Spleen (tissue), 11 donors: ENCODE measurements at regions not wholly inside any gene's neighbourhood (a gene's known extent, or its start where the extent isn't known, plus 50 kb on each side); places are given as distances from the start of the nearest gene placed in this dataset.
"Not testable (repeated sequence)": the region's sequence is repeated elsewhere in the genome, so short reads cannot be mapped to it uniquely, and the experiment has no call there.

Experiments used
- DNase-seq: peaks from one replicate; pipeline ENCODE4 v3.0.0-alpha.2; 2020
- H3K27ac ChIP-seq, 8 donors: fragments of 200-600 bp; sonication (generic) in 7 of 8; 1 replicate in 4 of 8; 2 replicates in 4 of 8; pipeline versions ENCODE4 v1.5.0 to v1.8.0; 2016 to 2021; ENCODE audit warnings: inconsistent platforms in 4 of 8, mild to moderate bottlenecking in 4 of 8, moderate library complexity in 1 of 8
- H3K27me3 ChIP-seq, 7 donors: fragments of 200-600 bp; sonication (generic) in 6 of 7; replicated peaks in 1 of 7; 1 replicate in 4 of 7; 2 replicates in 3 of 7; pipeline versions ENCODE4 v1.5.0 to v1.8.0; 2016 to 2021; ENCODE audit warnings: inconsistent platforms in 3 of 7, mild to moderate bottlenecking in 1 of 7
- H3K36me3 ChIP-seq, 6 donors: fragments of 200-600 bp; sonication (generic) in 5 of 6; 1 replicate in 4 of 6; 2 replicates in 2 of 6; pipeline versions ENCODE4 v1.5.0 to v1.8.0; 2016 to 2021; ENCODE audit warnings: inconsistent platforms in 2 of 6
- H3K4me1 ChIP-seq, 6 donors: fragments of 200-600 bp; sonication (generic) in 5 of 6; 1 replicate in 3 of 6; 2 replicates in 3 of 6; pipeline versions ENCODE4 v1.5.0 to v1.8.0; 2016 to 2021; ENCODE audit warnings: inconsistent platforms in 3 of 6
- H3K4me3 ChIP-seq, 8 donors: fragments of 200-600 bp; sonication (generic) in 7 of 8; 1 replicate in 4 of 8; 2 replicates in 4 of 8; pipeline versions ENCODE4 v1.5.0 to v1.8.0; 2016 to 2021; ENCODE audit warnings: inconsistent platforms in 4 of 8, mild to moderate bottlenecking in 4 of 8, moderate library complexity in 2 of 8
- H3K9me3 ChIP-seq, 8 donors: fragments of 200-600 bp; sonication (generic) in 7 of 8; 1 replicate in 4 of 8; 2 replicates in 4 of 8; pipeline versions ENCODE4 v1.5.0 to v1.8.0; 2016 to 2021; ENCODE audit warnings: inconsistent platforms in 4 of 8
- WGBS, 5 donors: extraction: QIAGEN DNeasy Blood & Tissue Kit in 3 of 5; methylation state at CpG; one replicate each; pipeline versions ENCODE4 v1.1.5 to v1.1.7; 2013 to 2018; 5-methylcytosine and 5-hydroxymethylcytosine counted together
- intact Hi-C: fragments of 100-400 bp; cut with DNase I; formaldehyde crosslinking; loops from one replicate; pipeline ENCODE4 v1.15.0; 2023; ENCODE audit warnings: low total_unique reads
- donor health status: healthy with polysubstance abuse.
- donor health status: DM: no; HTN: no; CAD: no; lungs with moderate emphysema.
- donor health status: DM: no; HTN: no; CAD: no.
- donor health status: Bipolar disorder and iron deficiency.
- donor health status: healthy.
- donor health status: DM: no; HTN: no; CAD: no.
- donor health status: DM: yes; HTN: yes; CAD: no.

DNA sequence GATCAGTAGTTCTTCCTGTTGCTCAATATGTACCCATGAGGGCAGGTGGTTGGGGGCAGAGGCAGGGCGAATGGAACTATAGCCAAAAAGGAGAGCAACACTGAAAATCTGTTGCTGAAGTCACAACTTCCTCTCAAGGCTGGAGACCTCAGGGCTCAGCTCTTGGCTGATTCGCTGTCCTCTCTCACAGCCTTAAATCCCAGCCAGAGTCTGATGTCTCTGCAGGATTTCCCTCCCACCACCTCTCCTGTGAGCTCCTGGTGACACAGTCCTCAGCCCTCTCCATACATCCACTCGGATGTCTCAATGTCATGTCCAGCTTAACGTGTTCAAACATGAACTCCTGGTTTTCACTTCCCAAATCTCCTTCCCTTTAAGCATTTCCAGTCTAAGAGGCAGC, 218.7 kb upstream of the FAM240B start:
- DNase-seq, H3K36me3 ChIP-seq, H3K27ac ChIP-seq, intact Hi-C loops, H3K4me1 ChIP-seq, H3K4me3 ChIP-seq, H3K27me3 ChIP-seq, H3K9me3 ChIP-seq: not testable (repeated sequence)
- 9 to 78% (median 38%) methylated on average over 1 of the region's 4 CpGs for WGBS, 5 donors

DNA sequence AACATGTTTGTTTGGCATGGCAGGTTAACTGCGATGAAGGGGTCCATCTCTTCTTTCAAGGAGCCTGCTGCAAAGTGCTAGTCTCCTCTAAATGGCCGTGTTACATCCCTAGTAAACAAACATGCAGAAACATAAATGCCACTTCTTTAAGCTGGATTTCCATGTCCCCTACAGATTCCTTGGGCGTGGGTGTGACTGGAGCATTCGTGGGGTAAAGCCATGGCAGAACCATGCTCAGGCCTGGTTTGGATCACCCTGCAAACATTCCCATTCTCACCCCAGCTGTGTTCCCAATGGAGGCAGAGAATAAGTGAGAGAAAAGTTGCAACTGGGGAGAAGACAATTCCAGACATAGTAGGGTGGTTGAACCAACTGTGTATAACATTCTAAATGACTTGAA, 208.0 kb upstream of the FAM240B start:
- not testable (repeated sequence) for H3K27ac ChIP-seq

DNA sequence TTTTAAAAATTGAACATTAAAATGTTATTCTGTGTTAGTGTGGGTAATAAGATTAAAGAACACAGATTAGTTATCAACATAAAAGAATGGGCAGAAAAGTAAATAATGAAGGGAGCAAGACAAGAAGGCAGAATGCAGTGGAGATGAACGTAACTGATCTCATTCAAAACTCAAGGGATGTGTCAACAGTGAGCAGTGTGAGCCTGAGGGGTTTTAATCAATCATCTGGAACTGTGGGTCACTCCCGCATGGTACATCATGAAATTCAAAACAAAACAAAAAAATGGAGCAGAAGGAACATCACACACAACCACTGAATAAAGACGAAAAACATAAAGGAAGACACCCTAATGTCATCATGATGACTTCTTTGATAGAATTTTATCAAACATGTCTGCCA, 206.6 kb upstream of the FAM240B start:
- WGBS, 5 donors: no CpG with 5 or more reads among the region's 3 CpGs

More for the DNA sequence above, 208.0 kb upstream of the FAM240B start:
- DNase-seq, H3K27me3 ChIP-seq, H3K4me1 ChIP-seq, H3K9me3 ChIP-seq, intact Hi-C loops, H3K36me3 ChIP-seq, H3K4me3 ChIP-seq: not testable (repeated sequence)
- 64 to 75% (median 69%) methylated on average over 2 of the region's 4 CpGs for WGBS, 5 donors

DNA sequence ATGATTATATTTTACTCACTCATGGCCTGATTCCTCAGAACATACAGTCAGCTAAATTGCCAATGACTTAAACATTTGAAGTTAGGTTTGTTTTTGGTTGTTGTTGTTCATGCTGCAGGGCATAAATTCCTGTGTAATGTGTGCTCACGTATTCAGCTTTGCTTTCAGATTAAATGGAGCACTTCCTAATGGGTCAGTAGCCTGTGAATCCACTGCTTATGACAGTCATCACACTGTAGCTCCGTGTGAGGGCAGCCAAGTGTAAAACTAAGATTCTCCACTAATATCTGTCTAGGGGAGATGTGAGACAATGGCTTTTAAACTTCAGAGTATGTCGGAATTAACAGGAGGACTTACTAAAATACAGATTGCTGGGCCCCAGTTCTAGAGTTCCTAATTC, 201.3 kb upstream of the FAM240B start:
- H3K27ac ChIP-seq, H3K4me1 ChIP-seq, H3K27me3 ChIP-seq, H3K4me3 ChIP-seq, DNase-seq, intact Hi-C loops, H3K9me3 ChIP-seq, H3K36me3 ChIP-seq: not testable (repeated sequence)
- WGBS, 5 donors: no CpG with 5 or more reads among the region's 3 CpGs

More for the DNA sequence above, 206.6 kb upstream of the FAM240B start:
- H3K9me3 ChIP-seq, intact Hi-C loops, H3K27me3 ChIP-seq, H3K36me3 ChIP-seq, DNase-seq, H3K27ac ChIP-seq, H3K4me3 ChIP-seq, H3K4me1 ChIP-seq: not testable (repeated sequence)

DNA sequence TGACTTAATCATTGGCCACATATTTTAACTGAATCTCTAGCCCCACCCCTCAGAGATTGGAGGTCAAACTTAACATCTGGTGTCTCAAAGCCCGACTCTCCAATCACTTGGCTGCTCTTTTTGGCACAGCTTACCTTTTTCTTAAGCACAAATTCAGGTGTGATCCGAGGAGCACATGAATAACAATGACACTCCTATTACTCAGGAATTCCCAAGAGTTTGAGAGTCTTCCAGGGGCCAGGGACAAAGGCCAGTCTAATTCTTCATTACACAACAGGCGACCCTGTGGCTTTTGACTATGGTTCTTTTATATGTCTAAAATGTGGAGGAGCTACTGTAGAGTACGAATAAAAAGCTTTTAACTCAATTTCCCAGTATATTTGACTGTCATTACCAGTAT, 190.7 kb upstream of the FAM240B start:
- WGBS, 5 donors: 40 to 82% (median 57%) methylated on average over 1 to 4 of the region's 4 CpGs

DNA sequence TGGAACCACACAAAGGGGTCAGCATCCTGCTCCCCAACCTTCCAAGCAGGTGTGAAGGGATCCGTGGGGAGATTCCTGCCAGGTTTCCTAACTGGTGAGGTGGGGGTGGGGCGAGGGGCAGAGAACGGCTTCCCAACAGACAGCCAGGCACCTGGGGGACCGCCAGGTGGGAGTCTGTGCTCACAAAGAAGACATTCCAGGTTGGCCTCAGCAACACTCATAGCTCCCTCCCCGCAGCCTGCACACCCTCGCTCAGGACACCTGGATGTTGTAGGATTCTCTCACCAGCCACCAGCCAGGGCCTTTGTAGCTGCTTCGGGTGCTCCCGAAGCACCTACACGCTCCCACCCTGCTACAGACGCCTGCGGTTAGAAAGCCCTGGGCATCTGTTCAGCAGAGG, 184.8 kb upstream of the FAM240B start:
- intact Hi-C loops, H3K4me3 ChIP-seq: not testable (repeated sequence)
- no CpG with 5 or more reads among the region's 11 CpGs for WGBS, 5 donors

More for the DNA sequence above, 190.7 kb upstream of the FAM240B start:
- H3K27me3 ChIP-seq, H3K36me3 ChIP-seq, DNase-seq, H3K4me3 ChIP-seq, intact Hi-C loops, H3K4me1 ChIP-seq, H3K9me3 ChIP-seq, H3K27ac ChIP-seq: not testable (repeated sequence)

DNA sequence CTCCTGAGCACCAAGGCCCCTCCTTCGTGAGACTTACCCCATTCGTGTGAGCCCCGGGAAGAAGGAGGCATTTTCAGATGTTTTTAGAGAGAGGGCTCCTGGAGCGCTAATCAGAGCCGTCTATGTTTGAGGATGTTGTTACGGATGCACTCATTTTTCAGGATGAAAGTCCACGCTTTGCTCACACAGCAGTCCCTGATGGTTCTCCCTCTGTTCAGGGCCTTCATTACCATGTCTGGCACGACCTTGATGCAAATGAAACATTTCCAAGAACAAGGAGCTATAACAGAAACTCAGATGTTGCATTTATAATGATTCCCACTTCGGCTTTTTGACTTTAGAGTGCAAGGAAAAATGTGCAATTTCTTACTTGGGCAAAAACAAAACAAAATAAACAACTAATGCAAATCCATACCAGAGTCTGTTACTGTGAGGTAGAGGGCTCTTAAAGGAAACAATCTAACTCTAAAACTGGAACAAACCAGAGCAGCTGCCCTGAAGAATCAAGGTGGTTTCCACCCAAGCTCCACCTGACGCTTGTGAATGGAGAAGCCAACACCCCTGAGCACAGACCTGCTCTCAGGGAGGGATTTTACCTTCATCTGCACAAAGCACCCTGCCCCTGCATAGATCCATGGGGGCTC, 181.7 kb upstream of the FAM240B start:
- DNase-seq, H3K4me3 ChIP-seq, H3K9me3 ChIP-seq, H3K36me3 ChIP-seq, H3K4me1 ChIP-seq, H3K27ac ChIP-seq, intact Hi-C loops, H3K27me3 ChIP-seq: not testable (repeated sequence)
- no CpG with 5 or more reads among the region's 10 CpGs for WGBS, 5 donors

More for the DNA sequence above, 184.8 kb upstream of the FAM240B start:
- not testable (repeated sequence) for H3K27ac ChIP-seq, H3K4me1 ChIP-seq, DNase-seq, H3K27me3 ChIP-seq, H3K36me3 ChIP-seq, H3K9me3 ChIP-seq

DNA sequence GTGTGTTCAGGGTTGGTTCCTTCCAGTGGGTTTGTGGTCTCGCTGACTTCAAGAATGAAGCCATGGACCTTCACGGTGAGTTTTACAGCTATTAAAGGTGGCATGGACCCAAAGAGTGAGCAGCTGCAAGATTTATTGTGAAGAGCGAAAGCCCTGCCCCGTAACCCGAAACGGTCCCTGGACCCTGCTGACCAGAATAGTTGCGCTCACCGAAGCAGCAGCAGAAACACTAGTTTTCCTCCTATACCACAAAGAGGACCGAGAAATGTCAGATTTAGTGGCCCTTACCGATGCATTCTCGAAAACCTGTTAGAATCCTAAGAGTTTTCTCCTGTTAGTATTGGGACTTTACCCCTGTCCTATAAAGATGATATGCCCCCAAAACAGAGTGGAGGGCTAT, 176.5 kb upstream of the FAM240B start:
- H3K27ac ChIP-seq, DNase-seq, H3K27me3 ChIP-seq, H3K36me3 ChIP-seq, H3K9me3 ChIP-seq, H3K4me3 ChIP-seq, intact Hi-C loops, H3K4me1 ChIP-seq: not testable (repeated sequence)
- 83 to 100% (median 89%) methylated on average over 2 to 9 of the region's 11 CpGs; no CpG with 5 or more reads in 2 of the 5 donors for WGBS, 5 donors

DNA sequence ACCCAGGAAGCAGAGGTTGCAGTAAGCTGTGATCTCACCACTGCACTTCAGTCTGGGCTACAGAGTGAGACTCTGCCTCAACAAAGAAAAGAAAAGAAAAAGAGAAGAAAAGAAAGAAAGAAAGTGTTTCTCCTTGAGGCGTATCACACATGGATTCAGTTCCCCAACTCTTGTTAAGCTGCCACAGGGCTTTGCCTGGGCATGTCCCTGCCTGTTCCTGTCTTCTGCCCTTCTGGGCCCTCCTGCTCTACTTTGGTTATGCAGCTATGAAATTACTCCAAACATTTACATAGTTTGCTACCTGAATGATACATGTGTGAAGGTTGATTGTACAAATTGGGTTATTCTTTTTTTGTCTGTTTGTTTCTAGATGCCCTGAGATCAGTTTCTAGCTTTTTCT, 175.3 kb upstream of the FAM240B start:
- H3K27me3 ChIP-seq, H3K36me3 ChIP-seq, H3K9me3 ChIP-seq, H3K4me1 ChIP-seq, H3K27ac ChIP-seq, DNase-seq, intact Hi-C loops, H3K4me3 ChIP-seq: not testable (repeated sequence)
- no CpG with 5 or more reads among the region's 1 CpG for WGBS, 5 donors

DNA sequence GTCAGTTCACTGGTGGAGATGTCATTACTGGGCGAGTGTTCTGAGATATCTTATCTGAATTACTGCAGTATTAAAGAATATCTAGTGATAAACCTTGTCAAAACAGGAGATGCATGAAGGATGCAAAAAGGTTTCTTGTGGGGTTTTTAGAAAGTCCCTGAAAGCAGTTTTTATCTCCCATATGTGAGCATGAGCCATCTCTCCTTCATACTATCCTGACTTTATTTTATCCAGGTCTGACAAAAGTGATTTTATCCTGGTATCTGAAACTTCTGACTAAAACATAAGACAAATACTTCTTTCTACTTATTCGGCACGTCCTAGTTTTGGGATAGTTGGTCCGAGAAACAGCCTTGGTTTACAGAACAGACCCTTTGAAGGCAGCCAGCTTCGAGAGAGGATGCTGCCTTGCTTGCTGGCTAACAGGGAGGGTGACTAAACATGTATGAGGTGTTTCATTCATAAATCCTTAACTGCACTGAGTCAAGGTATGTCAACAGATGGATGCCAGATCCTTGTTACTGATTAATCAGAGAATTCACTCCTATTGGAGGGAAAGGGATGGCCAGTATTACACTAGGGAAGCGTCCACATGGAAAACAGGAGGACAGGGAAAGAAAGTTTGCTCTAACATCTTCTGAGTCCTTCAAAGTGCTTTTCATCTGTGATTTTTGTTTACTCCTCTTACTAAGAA, 172.8 kb upstream of the FAM240B start:
- H3K27ac ChIP-seq, H3K4me1 ChIP-seq, H3K36me3 ChIP-seq, H3K4me3 ChIP-seq, DNase-seq, H3K27me3 ChIP-seq, H3K9me3 ChIP-seq, intact Hi-C loops: not testable (repeated sequence)
- 80 to 86% methylated on average over 2 to 4 of the region's 6 CpGs; no CpG with 5 or more reads in 3 of the 5 donors for WGBS, 5 donors

DNA sequence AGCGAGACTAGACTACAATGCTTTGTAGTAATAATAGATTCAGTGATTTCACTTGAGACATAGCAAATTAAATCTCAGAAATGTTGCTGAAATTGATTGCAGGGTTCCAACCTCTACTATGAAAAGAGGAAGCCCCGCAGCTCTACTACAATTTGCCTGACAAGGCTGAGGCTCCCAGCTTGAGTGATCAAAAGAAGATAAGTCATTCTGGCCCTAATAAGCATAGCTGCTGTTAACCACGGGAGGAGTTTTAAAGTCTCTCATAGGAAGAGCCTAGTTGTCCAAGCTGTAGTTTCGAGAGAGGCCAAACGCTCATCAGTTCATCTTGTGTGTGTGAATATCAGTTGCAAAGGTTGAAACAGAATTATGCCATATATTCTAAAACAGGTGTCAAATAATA, 166.1 kb upstream of the FAM240B start:
- H3K9me3 ChIP-seq, H3K27me3 ChIP-seq, H3K4me3 ChIP-seq, H3K36me3 ChIP-seq, intact Hi-C loops, DNase-seq, H3K4me1 ChIP-seq, H3K27ac ChIP-seq: not testable (repeated sequence)
- 44 to 58% (median 47%) methylated on average over 1 of the region's 5 CpGs; no CpG with 5 or more reads in 2 of the 5 donors for WGBS, 5 donors
